ENCODE measurements at regions not wholly inside any gene's neighbourhood (a gene's known extent, or its start where the extent isn't known, plus 50 kb on each side); places are given as distances from the start of the nearest gene placed in this dataset.

DNA sequence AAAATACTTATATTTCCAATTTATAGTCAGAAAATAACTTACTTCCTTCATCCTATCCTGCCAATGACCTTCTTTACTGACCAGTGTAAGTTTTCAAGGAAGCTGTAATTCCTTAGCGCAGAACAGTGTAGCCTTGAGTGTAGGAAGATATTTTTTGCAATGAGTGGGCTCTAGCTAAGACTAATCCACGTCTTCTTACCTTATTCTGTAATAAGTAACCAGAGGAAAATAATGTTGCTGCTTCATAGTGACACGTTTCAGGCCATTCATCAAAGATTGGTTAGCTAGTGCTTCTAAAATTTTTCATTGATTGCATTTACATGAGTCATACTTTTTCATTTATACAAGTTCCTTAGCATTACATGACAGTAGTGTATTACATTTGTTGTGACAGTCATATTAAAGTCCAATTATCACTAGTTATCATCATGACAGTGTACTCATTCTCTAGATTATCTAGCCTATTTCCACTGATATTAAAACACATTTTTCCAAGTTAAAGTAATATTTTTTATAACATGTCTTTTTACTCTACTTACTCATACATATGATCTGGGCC, 403.8 kb upstream of the EPHA3 start:
- no peak for TF ChIP-seq POLR2A (IDR thresholded peaks at IDR 0.05; ENCODE audit: low read length)
- no peak for TF ChIP-seq GATA1 (IDR thresholded peaks at IDR 0.05; ENCODE audit: low read depth, low read length)

Data from erythroblast (primary cell).